ENCODE measurements at regions not wholly inside any gene's neighbourhood (a gene's known extent, or its start where the extent isn't known, plus 50 kb on each side); places are given as distances from the start of the nearest gene placed in this dataset.

DNA sequence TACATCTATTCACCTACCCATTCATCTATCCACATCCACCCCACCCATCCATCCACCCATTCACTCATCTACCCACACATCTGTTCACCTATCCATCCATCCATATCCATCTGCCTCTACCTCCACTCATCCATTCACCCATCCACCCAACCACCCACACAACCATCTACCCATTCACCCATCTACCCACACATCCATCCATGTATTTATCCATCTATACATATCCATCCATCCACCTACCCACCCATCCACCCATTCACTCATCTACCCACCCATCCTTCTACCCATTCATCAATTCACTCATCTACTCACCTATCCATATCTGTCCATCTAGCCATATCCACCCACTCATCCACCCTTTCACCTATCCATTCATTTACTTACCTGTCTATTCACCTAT lies 187.6 kb downstream of the ASB1 start:
- TF ChIP-seq EZH2 (IDR thresholded peaks at IDR 0.05; ENCODE audit: insufficient read depth, poor library complexity, severe bottlenecking) (no peak), EZH2phosphoT487 (IDR thresholded peaks at IDR 0.05; ENCODE audit: insufficient read depth, low read depth) (no peak)

All from GM23248 (cell line).